Loucy (cell line): ENCODE measurements at regions not wholly inside any gene's neighbourhood (a gene's known extent, or its start where the extent isn't known, plus 50 kb on each side); places are given as distances from the start of the nearest gene placed in this dataset.

Experiments
- H2AFZ ChIP-seq: fragments of 200-600 bp; sonication (generic); 2 replicates; pipeline ENCODE4 v1.6.0; 2016; ENCODE audit warnings: antibody characterized with exemption, mild to moderate bottlenecking, low read length, moderate library complexity
- H3F3A ChIP-seq: fragments of 200-600 bp; 2 replicates; pipeline ENCODE4 v1.6.0; 2016; ENCODE audit warnings: antibody characterized with exemption, low read depth, mild to moderate bottlenecking
- H3K27me3 ChIP-seq: fragments of 200-600 bp; sonication (generic); 2 replicates; pipeline ENCODE4 v1.6.1; 2014; ENCODE audit warnings: low read length, mild to moderate bottlenecking; ENCODE audit not compliant: insufficient read depth, poor library complexity, severe bottlenecking
- H3K36me3 ChIP-seq: fragments of 200-600 bp; sonication (generic); 2 replicates; pipeline ENCODE4 v1.6.1; 2016; ENCODE audit warnings: low read length; ENCODE audit not compliant: insufficient read depth
- H3K4me1 ChIP-seq: fragments of 200-600 bp; sonication (generic); 2 replicates; pipeline ENCODE4 v1.5.1; 2014; ENCODE audit warnings: low read length, mild to moderate bottlenecking; ENCODE audit not compliant: insufficient read depth, poor library complexity, severe bottlenecking
- H3K4me2 ChIP-seq: fragments of 200-600 bp; sonication (generic); 2 replicates; pipeline ENCODE4 v1.6.0; 2014; ENCODE audit warnings: antibody characterized with exemption, low read length, low read depth, mild to moderate bottlenecking; ENCODE audit not compliant: poor library complexity, severe bottlenecking
- H3K4me3 ChIP-seq: fragments of 200-600 bp; sonication (generic); 2 replicates; pipeline ENCODE4 v1.5.1; 2014; ENCODE audit warnings: low read length, mild to moderate bottlenecking, mixed read lengths; ENCODE audit not compliant: poor library complexity, severe bottlenecking
- H3K79me2 ChIP-seq: fragments of 200-600 bp; sonication (generic); 2 replicates; pipeline ENCODE4 v1.6.1; 2014; ENCODE audit warnings: low read length; ENCODE audit not compliant: insufficient read depth
- H3K9ac ChIP-seq: fragments of 200-600 bp; sonication (generic); 2 replicates; pipeline ENCODE4 v1.6.0; 2014; ENCODE audit warnings: mild to moderate bottlenecking, low read depth, low read length, moderate library complexity; ENCODE audit not compliant: poor library complexity, severe bottlenecking
- H3K9me2 ChIP-seq: fragments of 200-600 bp; sonication (generic); replicated peaks from 2 replicates; pipeline ENCODE4 v1.6.1; 2016; ENCODE audit warnings: low read depth, low read length, mixed read lengths
- H3K9me3 ChIP-seq: fragments of 200-600 bp; sonication (generic); 2 replicates; pipeline ENCODE4 v1.6.1; 2014; ENCODE audit warnings: mild to moderate bottlenecking, antibody characterized with exemption, low read length, low read depth; ENCODE audit not compliant: insufficient read depth
- H4K20me1 ChIP-seq: fragments of 200-600 bp; sonication (generic); 2 replicates; pipeline ENCODE4 v1.6.0; 2014; ENCODE audit warnings: antibody characterized with exemption, low read length, mild to moderate bottlenecking; ENCODE audit not compliant: insufficient read depth, poor library complexity, severe bottlenecking
- CTCF ChIP-seq: fragments of 200-600 bp; sonication (generic); conservative IDR thresholded peaks from 2 replicates; pipeline ENCODE4 v1.5.1; 2014; ENCODE audit warnings: mild to moderate bottlenecking, antibody characterized with exemption, low read length
- EZH2phosphoT487 ChIP-seq: fragments of 200-600 bp; IDR thresholded peaks from 2 replicates; pipeline ENCODE4 v1.6.1; 2018; ENCODE audit warnings: antibody characterized with exemption, mild to moderate bottlenecking, moderate library complexity, borderline replicate concordance

- Histone ChIP-seq H3F3A (no peaks in the 10 kb centered on the region), H3K4me3 (no peak overlapping the region), H3K27me3 (no peaks in the 10 kb centered on the region), H4K20me1 (no peaks in the 10 kb centered on the region), H3K9ac (no peak overlapping the region), H3K4me1 (no peaks in the 10 kb centered on the region), H3K79me2 (no peaks in the 10 kb centered on the region), H3K36me3 (no peaks in the 10 kb centered on the region), H3K9me2 (no peaks in the 10 kb centered on the region), H3K9me3 (no peaks in the 10 kb centered on the region), H3K4me2 (no peak overlapping the region), H2AFZ (no peak overlapping the region)
- TF ChIP-seq CTCF (no peak), EZH2phosphoT487 (no peak)
Observed at GRCh38 chr2:238640486-238640885, 207.4 kb upstream of the TWIST2 start.

- H3K9me3 ChIP-seq = no peaks in the 10 kb centered on the region
- H3K36me3 ChIP-seq = no peaks in the 10 kb centered on the region
- no peaks in the 10 kb centered on the region for H4K20me1 ChIP-seq
- H3K4me2 ChIP-seq = no peak overlapping the region
- H3K4me3 ChIP-seq = no peak overlapping the region
- no peaks in the 10 kb centered on the region for H3K79me2 ChIP-seq
- H3K4me1 ChIP-seq = no peaks in the 10 kb centered on the region
- no peaks in the 10 kb centered on the region for H3F3A ChIP-seq
- TF ChIP-seq CTCF (no peak), EZH2phosphoT487 (no peak)
- H3K9ac ChIP-seq = no peak overlapping the region
- no peaks in the 10 kb centered on the region for H3K9me2 ChIP-seq
- H2AFZ ChIP-seq = no peak overlapping the region
- H3K27me3 ChIP-seq = no peaks in the 10 kb centered on the region
Observed at GRCh38 chr2:238642973-238643372, 204.9 kb upstream of the TWIST2 start.

GRCh38 chr2:238643400-238643907, 204.4 kb upstream of the TWIST2 start:
- Histone ChIP-seq H3K4me3 (no peak overlapping the region), H3K79me2 (no peaks in the 10 kb centered on the region), H3K4me1 (no peaks in the 10 kb centered on the region), H3K9me3 (no peaks in the 10 kb centered on the region), H2AFZ (no peak overlapping the region), H3K9ac (no peak overlapping the region), H3K36me3 (no peaks in the 10 kb centered on the region), H3K9me2 (no peaks in the 10 kb centered on the region), H3F3A (no peaks in the 10 kb centered on the region), H4K20me1 (no peaks in the 10 kb centered on the region), H3K27me3 (no peaks in the 10 kb centered on the region), H3K4me2 (no peak overlapping the region)
- no peak for TF ChIP-seq EZH2phosphoT487
- TF ChIP-seq CTCF = no peak
